Stimulated activated CD8-positive, alpha-beta memory T cell treated with anti-CD3 and anti-CD28 coated beads, Interleukin-4, amount 100 ng/mL, for 4 hours (primary cell): ENCODE measurements at regions not wholly inside any gene's neighbourhood (a gene's known extent, or its start where the extent isn't known, plus 50 kb on each side); places are given as distances from the start of the nearest gene placed in this dataset.
"Not testable (repeated sequence)": the region's sequence is repeated elsewhere in the genome, so short reads cannot be mapped to it uniquely, and the experiment has no call there.

ENCODE experiments used
- DNase-seq, 2 donors: peaks; one replicate each; pipeline ENCODE4 v3.0.0-alpha.2; 2020; ENCODE audit warnings: low read depth in 2 of 2, low spot score in 1 of 2

- DNase-seq: not testable (repeated sequence)
These were observed 193.1 kb upstream of the STAC start for GRCh38 chr3:36187197-36187596.

GRCh38 chr3:36192901-36193300 is 187.4 kb upstream of the STAC start:
- no peak for DNase-seq

- no peak for DNase-seq
These were observed 186.9 kb upstream of the STAC start for GRCh38 chr3:36193448-36193847.

GRCh38 chr3:36196058-36196457 is 184.2 kb upstream of the STAC start:
- no peak for DNase-seq

- DNase-seq: no peak
These were observed 183.2 kb upstream of the STAC start for GRCh38 chr3:36197151-36197550.

GRCh38 chr3:36201546-36201945 is 178.8 kb upstream of the STAC start:
- no peak for DNase-seq

GRCh38 chr3:36206956-36207580 is 173.2 kb upstream of the STAC start:
- no peak for DNase-seq

GRCh38 chr3:36210840-36211651 is 169.3 kb upstream of the STAC start:
- no peak for DNase-seq

GRCh38 chr3:36211652-36211999 is 168.7 kb upstream of the STAC start:
- no peak for DNase-seq

- no peak for DNase-seq
These were observed 168.1 kb upstream of the STAC start for GRCh38 chr3:36212251-36212650.

GRCh38 chr3:36214460-36214859 is 165.8 kb upstream of the STAC start:
- DNase-seq: no peak

- no peak for DNase-seq
These were observed 165.1 kb upstream of the STAC start for GRCh38 chr3:36215241-36215640.

GRCh38 chr3:36219398-36219797 is 160.9 kb upstream of the STAC start:
- no peak for DNase-seq

GRCh38 chr3:36220173-36220572 is 160.1 kb upstream of the STAC start:
- DNase-seq: no peak

GRCh38 chr3:36221975-36222374 is 158.3 kb upstream of the STAC start:
- no peak for DNase-seq

- DNase-seq: no peak
These were observed 152.3 kb upstream of the STAC start for GRCh38 chr3:36227980-36228379.

- DNase-seq: no peak
These were observed 150.8 kb upstream of the STAC start for GRCh38 chr3:36229496-36229895.

GRCh38 chr3:36232797-36233489 is 147.4 kb upstream of the STAC start:
- no peak for DNase-seq

- no peak for DNase-seq
These were observed 135.6 kb upstream of the STAC start for GRCh38 chr3:36244728-36245127.

GRCh38 chr3:36248374-36248773 is 131.9 kb upstream of the STAC start:
- no peak for DNase-seq

- DNase-seq: no peak
These were observed 130.1 kb upstream of the STAC start for GRCh38 chr3:36250191-36250590.

- no peak for DNase-seq
These were observed 123.0 kb upstream of the STAC start for GRCh38 chr3:36257158-36257852.
